Iris pigment epithelial cell (primary cell): ENCODE measurements at regions not wholly inside any gene's neighbourhood (a gene's known extent, or its start where the extent isn't known, plus 50 kb on each side); places are given as distances from the start of the nearest gene placed in this dataset.

Experiments used
- DNase-seq: peaks from one replicate; pipeline ENCODE4 v3.0.0-alpha.2; 2011; ENCODE audit warnings: low read depth

DNA sequence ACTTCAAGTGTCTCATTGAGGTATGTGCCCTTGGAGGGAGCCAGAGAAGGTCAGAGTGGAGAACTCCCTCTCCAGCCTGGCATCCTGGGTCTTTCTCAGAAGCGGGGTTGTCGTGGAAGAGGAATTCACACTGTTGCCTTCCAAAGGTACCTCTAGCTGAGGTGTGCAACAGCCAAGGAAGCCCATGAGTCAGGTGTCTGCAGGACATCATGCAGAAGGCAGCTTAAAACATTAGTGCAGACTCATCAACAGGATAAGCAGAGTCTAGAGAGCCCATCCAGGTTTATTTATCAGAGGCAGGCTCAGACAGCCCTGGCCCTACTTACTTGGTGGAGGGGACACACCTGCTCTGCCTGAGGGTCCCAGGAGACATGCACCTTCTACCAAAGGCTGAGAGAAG, 95.6 kb upstream of the TPM1 start:
- no peak for DNase-seq

DNA sequence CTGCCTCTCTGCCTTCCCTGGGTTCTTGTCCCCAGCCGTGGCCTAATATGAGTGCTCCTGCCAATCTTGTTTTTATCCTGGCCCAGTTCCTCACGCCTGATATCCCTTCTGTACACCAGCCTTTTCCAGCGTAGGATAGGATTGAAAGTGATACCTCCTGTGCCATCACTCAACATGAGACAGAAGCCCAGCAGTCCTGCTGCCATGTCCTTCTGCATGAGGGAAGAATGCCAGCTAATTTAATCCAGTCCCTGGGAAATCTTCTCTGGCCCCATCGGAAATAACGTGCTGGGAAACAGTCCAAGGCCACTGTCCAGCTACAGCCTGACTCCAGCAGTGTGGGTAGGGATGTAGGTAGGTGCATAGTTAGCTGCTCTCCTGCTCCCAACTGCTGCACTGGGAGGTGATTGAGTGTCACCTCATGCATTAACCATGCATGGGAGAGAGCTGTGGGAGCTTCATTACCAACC, 92.0 kb upstream of the TPM1 start:
- DNase-seq: no peak

DNA sequence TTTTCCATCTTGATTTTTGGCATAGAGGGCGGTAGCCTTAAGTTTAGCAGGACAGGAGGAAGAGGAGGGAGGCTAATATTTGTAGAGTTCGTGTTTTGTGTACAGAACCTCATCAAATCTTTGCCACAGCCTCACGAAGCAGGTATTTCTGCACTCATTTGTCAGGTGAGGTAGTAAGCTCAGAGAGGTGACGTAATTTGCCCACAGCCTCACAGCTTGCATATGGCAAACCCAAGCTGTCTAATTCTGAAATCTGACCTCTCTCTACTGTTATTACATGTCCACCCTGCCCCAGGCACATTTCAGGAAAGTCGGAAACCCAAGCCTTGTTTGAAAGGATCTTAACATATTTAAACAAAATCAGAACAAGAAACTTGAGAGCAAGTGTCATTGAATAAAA, 91.1 kb upstream of the TPM1 start:
- DNase-seq: no peak

DNA sequence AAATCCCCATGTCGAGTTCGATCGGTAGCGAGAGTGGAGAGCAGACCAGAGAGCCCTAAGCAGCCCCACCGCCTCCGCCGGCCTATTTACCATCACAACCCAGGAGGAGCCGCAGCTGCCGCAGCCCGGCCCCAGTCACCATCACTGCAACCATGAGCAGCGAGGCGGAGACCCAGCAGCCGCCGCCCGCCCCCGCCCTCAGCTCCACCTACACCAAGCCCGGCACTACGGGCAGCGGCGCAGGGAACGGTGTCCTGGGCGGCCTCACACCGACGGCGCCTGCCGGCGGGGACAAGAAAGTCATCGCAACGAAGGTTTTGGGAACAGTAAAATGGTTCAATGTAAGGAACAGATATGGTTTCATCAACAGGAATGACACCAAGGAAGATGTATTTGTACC, 89.5 kb upstream of the TPM1 start:
- no peak for DNase-seq

DNA sequence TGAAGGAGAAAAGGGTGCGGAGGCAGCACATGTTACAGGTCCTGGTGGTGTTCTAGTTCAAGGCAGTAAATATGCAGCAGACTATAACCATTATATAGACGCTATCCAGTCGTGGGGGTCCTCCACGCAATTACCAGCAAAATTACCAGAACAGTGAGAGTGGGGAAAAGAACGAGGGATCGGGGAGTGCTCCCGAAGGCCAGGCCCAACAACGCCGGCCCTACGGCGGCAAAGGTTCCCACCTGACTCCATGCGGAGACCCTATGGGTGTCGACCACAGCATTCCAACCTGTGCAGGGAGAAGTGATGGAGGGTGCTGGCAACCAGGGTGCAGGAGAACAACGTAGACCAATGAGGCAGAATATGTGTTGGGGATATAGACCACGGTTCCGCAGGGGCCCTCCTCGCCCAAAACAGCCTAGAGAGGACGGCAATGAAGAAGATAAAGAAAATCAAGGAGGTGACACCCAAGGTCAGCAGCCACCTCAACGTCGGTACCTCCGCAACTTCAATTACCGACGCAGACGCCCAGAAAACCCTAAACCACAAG, 89.0 kb upstream of the TPM1 start:
- DNase-seq: no peak

DNA sequence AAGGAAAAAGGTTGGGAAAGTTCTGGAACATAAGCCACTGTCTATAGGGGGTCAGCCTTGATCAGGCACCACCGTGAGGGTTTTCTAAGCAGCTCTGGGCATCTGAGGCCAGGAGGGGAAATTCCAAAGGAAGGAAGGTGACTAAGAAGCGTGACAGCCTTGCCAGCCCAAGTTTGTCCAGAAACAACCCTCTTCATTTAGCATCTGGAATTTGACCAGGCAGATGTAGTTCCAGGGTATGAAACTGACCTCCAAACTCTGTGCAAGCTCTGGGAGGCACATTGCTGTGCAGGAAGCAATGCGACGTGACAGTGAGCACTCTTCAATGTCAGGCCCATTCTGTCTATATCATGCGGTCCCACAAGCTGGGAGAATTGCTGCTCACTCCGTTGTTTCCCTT, 85.4 kb upstream of the TPM1 start:
- peak; percentile 17 for DNase-seq

DNA sequence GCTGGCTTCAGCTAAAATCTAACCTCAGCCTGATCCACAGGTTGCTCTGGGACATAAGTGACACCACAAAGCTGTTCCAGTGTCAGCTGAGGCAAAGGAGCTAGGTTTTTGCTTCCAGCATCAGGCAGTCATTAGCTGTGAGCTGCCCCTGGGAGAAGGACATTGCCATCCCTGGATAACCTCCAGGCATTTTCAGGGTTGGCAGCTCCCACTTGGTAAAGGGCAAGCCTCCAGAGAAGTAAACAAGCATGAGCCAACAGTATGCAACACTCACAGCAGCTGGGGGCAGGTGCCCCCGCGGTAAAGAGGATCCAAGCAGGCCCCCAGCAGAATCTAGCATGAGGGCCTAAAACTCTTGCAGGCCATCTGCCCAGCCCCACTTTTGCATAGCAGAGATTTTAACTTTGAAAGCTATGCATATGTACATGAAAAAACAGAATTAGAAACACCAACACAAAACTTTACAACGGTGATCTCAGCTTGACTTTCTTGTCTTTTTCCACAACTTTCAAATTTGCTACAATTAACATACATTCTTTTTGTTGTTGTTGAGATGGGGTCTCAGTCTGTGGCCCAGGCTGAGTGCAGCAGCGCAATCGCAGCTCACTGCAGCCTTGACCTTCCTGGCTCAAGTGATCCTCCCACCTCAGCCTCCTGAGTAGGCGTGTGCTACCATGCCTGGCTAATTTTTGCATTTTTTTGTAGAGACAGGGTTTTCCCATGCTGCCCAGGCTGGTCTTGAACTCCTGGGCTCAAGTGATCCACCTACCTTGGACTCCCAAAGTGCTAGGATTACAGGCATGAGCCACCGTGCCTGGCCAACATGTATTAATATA, 83.8 kb upstream of the TPM1 start:
- no peak for DNase-seq

DNA sequence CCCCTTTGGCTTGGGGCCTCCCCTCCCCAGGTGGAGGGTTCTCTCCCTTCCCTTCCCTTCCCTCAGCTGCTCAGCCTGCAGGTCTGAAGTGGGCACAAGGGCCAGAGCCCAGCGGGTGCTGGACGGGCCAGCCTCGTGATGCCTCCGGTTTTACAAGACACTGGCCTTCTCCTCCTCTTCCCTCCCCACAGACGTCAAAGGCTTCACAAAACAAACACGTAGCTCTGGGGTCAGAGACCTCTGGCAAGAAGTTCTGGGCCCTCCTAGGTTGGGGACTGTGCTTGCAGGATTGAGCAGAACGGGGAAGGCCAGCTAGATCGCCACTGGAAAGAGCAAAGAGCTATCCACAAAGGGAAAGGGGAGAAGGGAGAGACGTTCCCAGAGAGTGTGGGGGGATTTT, 81.4 kb upstream of the TPM1 start:
- no peak for DNase-seq

DNA sequence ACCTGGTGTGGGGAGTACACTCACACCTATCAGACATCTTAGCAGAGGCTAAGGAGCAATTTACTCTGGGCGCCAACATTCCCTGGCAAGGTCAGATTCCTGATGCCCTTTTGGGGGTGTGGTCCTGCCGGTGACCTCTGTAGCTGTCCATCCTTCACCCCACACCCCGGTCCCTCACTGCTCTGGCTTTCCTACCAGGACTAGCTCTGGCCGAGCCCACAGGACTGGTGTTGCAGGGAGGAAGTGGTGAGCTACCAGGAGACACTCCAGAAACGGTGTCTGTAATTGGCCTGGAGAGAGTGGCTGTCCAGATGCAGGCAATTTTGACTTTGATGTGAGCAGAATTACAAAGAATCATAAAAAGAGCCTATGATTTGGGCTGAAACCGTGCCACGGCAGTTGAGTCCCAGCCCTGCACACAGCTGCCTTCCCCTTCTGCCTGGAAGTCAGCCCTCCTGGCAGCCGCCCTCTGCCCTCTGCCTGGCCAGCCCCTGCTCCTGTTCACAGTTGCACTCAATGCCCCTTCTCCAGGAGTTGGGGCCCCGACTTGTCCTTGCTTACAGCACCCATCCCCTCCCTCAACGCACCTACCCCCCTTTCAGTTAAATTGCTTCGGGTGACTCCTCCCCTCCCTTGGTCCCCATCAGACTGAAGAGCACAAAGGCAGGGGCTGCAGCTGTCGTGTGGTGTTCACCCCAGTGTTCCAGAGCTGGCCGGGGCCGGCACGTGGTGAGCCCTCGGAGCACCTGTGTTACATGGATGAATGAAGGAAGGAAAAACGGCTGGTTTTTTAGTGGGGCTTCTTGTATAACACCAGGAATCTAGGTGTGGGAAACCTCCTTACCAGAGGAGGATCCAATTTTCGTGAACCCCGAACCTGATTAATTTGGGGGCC, 80.2 kb upstream of the TPM1 start:
- DNase-seq: no peak

DNA sequence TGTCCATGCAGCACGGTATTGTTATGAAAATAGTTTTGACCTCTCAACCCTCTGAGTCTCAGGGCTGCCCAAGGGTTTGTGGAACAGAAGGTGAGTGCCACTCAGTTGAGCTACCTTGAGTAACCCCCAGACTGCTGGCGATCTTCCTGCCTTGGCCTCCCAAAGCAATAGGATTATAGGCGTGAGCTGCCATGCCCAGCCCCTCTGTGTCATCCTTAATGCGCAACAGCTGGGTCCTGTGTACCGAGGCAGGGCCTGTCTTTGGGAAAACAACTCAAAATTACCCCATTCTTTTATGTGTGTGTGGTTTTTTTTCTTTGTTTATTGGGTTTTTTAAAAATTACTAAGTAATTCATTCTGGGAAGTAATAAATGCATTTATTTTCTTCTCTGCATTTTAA, 78.3 kb upstream of the TPM1 start:
- peak; percentile 5 for DNase-seq

DNA sequence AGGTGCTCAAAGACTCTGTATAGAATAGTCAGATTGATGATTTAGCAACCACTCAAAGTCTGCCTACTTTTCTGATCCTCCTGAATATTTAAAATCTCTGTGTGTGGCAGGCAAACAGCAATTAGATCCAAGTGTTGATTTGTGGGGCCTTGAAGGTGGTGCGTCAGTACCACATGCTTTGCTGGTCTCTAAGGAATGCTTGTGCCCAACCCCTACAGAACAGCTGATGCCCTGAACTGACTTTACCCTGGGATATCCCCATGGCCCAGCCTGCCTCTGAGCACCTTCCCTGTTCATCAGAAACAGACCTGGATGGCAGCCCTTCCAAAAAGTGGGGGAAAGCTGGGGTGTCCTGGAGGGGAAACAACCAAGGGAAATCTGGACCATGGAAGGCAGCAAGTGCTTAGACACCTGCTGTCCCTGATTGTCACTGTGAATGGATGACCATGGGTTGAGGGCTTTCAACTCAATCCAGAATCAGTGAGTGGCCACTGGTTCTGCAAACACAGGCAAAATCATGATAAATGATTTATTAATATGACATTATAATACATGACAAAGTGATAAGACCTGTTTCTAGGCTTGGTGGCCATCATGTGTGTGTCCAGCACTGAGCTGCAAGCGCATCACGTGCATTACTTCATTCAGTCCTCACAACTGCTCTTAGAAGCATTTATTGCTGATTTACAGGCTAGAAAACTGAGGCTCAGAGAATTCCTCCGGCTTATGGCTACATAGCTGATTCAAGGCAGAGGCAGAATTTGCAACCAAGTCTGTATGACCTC, 76.1 kb upstream of the TPM1 start:
- no peak for DNase-seq

DNA sequence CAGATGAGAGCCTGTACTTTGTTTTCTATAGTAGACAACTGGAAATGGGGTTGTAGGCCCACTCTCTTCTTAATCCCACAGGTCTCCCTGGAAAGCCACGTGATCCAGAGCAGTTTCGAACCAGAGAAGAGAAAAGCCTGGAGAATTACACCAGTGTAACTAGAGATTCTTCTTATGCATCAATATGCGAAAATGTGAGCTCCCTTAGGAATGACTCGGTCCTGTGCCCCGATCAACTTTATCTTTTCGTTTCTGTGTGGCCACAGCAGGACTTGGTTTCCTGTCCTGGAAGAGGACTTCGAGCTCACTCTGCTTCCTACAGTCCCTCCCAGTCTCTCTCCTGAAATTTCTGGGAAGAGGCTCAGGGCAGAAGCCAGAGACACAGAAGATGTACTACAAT, 73.8 kb upstream of the TPM1 start:
- no peak for DNase-seq

DNA sequence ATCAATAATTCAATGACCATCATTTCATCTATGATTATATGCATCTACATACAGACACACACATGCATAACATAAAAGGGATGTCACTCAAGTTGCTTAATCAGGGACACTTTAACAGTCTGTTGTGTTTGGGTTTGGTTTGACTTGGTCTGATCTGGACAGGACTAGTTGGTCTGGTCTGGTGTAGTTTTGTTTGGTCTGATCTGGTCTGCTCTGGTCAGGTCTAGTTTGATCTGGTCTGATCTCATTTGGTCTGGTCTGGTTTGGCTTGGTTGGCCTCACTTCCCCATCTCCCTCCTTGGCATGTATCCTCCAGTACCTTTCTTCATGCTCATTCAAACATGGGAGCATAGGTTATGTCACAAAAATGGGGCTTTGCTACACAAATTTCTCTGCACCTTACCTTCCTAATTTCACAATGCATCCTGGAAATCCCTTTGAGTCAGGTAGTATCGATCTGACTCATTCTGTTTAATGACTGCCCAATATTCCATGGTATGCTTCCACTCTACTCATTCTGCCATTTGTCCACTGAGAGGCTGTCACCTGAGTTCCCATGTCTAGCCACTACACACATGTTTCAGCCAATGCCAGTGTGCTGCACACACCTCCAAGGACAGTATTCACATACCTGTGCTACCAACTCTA, 73.0 kb upstream of the TPM1 start:
- DNase-seq: no peak

DNA sequence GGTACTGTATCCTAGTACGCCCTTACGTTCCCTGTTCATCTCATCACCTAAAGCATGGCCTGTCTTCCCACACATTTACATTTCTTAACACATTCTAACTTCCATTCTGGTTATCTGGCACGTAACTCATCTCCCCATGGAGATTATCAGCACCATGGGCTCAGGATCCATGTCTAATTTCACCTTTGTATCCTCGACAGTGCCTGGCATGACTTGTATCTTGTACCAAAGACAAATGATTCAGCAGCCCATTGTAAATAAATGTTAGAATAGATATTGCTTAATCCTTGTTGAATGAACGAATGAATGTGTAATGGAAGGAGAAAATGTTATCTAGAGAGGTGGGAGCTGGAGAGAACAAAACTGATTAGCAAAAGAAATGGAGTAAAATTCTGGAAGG, 69.7 kb upstream of the TPM1 start:
- peak; percentile 79 for DNase-seq

DNA sequence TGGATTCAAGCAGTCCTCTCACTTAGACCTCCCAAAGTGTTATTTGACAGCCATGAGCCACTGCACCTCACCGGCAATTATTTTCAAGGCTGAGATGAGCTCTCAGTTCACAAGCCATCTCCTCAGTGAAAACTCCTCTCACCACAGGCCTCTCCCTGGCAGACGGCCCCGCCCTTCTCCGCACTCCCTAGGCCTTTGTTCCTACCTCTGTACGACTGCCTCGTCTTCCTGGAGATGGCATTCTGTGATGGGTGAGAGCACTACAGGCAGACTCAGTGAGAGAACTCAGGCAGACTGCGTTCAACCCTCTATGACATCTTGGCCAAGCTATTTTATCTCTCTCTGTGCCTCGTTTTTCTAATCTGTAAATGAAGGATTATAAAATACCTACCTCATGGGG, 67.0 kb upstream of the TPM1 start:
- no peak for DNase-seq

DNA sequence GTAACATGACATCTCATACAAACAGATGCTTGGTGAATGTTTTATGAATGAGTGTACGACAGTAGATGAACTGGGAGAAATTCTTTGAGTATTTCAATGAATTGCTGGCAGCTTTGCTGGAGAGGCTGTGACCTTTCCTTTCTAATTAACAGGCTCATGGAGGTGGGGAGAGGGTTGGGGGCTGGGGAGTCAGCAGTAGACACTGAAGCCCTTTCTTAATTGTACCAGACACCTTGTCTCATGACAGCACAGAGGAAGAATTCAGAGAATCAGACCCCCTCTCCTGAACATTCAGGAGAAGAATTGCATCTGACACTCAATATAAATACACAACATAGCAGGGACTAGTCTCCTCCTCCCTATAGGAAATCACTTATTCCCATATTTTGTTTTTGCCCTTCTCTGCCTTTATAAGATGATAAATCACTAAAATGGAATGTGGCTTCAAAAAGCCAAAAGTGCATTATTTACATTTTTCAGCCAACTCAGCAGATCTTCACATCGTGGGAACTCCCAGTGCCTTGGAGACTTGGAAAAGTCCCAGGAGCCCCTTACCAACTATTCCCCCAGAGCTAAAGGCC, 66.2 kb upstream of the TPM1 start:
- peak; percentile 73 for DNase-seq

DNA sequence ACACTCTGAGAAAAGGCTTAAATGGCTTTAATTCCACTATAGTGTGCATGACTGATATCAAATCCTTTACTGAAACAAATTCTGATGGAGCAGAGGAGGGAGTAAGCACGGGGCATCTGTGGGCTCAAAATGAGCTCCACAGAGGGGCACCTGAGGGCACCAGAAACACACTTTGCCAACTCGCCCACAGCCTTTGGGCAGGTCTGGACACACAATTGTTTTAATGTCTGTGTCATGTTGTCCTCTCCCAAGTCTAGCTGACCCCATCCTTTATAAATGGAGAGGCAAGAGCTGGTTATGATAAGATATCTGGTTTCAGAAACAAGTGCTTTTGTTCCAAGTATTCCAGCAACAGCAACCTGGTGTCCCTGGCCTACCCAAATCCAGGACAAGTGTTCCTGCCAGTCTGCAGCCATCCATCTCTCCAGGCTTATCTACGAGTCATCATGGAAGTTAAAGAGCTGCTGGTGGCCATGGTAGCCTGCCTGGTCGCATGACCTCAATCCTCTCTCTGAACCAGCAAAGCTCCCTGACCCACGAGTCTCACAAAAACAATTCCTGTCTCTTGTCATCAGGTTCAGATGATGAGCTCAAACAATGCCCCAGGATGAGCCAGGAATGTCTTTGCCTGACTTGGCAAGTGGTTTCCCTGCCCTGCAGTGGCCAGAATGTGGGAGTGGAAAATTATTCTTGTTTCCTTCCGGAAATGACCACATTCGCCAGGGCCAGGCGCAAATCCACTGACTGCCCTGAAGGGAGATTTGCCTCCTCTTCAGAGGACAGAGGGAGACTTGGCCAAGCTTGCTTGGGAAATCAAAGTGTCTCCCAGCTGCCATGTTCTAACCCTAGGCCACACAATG, 64.4 kb upstream of the TPM1 start:
- DNase-seq: peak; percentile 31

DNA sequence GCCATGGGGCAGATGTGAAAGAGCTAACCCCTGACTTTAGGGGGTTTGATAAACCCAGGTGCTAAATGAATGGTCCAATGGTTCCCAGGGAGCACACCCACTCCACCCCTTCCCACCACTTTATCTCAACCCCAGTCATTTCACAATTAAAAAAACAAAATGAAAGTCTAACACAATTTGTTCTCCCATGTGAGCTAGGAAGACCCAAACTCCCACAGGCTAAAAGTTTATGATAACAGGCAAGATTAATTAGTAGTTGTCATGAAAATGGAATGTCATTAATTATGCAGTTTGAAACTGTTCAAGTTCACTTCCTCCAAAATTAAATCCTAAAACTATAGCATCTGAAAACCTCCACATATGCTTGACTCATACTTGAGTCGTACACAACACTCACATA, 63.3 kb upstream of the TPM1 start:
- DNase-seq: no peak

DNA sequence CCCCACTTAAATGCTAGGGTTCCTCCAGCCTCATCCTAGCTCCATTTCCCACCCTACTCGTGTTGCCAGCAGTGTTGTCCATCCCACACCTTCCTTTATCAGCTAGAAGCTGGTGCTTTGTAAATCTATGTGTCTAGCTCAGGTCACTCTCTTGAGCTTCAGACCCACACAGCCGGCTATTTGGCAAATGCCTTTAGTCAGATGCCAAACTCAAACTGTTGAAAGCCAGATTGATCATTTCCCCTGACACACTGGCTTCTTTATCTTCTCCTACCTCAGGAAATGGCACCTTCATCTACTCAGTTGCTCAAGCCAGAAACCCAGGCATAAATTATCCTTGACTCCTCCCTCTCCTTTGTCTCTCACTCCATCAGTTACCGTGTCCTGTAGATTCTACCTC, 61.5 kb upstream of the TPM1 start:
- no peak for DNase-seq

DNA sequence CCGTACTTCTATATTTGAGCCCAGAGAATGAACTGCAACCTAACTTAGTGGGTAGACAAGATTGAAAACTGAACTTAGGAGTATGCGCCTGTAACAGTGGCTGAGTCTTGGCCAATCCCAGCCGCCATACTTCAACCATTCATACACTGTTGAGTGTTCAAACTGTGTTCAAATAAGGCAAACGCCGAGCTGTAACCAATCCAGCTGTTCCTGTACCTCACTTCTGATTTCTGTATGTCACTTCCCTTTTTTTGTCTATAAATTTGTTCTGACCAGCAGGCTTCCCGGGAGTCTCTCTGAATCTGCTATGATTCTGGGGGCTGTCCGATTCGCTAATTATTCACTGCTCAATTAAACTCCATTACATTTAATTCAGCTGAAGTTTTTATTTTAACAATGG, 58.6 kb upstream of the TPM1 start:
- DNase-seq: no peak
